Keratinocyte (primary cell): ENCODE measurements at regions not wholly inside any gene's neighbourhood (a gene's known extent, or its start where the extent isn't known, plus 50 kb on each side); places are given as distances from the start of the nearest gene placed in this dataset.

Experiments used
- EZH2 ChIP-seq: IDR thresholded peaks from one replicate; pipeline ENCODE4 v1.6.1; 2012; ENCODE audit warnings: inconsistent platforms, mild to moderate bottlenecking, low read length, moderate library complexity
- TF ChIP-seq, protein P1 (sequence below), 3 experiments: IDR thresholded peaks in 1 of 3; conservative IDR thresholded peaks in 1 of 3; optimal IDR thresholded peaks in 1 of 3; 2 replicates in 2 of 3; 3 replicates in 1 of 3; pipeline versions ENCODE3 to v1.5.1; 2011; ENCODE audit warnings: low read length in 3 of 3, mild to moderate bottlenecking in 3 of 3, moderate library complexity in 2 of 3, control low read depth in 1 of 3, inconsistent platforms in 1 of 3; ENCODE audit not compliant: insufficient read depth in 2 of 3; ENCODE audit errors: extremely low read depth in 1 of 3

DNA sequence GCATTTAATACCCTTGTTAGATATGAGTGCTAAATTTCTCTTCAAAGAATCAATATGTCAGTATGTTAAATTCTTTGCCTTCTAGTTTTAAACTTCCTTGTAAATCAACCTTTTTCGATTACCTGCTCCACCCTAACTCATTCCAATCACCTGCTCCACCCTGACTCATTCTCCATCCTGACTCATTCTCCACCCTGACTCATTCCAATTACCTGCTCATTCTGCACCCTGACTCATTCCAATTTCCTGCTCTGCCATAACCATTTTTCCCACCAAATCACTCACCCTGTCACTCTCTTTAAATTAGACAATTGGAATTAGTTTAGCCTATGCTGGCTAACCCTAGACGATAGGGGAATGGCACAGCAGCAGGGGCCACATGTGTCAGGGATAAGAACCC lies 519.5 kb upstream of the LRRC4C start:
- TF ChIP-seq, protein P1, sequence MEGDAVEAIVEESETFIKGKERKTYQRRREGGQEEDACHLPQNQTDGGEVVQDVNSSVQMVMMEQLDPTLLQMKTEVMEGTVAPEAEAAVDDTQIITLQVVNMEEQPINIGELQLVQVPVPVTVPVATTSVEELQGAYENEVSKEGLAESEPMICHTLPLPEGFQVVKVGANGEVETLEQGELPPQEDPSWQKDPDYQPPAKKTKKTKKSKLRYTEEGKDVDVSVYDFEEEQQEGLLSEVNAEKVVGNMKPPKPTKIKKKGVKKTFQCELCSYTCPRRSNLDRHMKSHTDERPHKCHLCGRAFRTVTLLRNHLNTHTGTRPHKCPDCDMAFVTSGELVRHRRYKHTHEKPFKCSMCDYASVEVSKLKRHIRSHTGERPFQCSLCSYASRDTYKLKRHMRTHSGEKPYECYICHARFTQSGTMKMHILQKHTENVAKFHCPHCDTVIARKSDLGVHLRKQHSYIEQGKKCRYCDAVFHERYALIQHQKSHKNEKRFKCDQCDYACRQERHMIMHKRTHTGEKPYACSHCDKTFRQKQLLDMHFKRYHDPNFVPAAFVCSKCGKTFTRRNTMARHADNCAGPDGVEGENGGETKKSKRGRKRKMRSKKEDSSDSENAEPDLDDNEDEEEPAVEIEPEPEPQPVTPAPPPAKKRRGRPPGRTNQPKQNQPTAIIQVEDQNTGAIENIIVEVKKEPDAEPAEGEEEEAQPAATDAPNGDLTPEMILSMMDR (optimal IDR thresholded peaks at IDR 0.05 in 1 of 3, IDR thresholded peaks at IDR 0.05 in 1 of 3, conservative IDR thresholded peaks at IDR 0.05 in 1 of 3; ENCODE audit: extremely low read depth in 1 of 3, insufficient read depth in 2 of 3, low read length in 3 of 3): no peak
- TF ChIP-seq EZH2: no peak
